NB4 (cell line): ENCODE measurements at regions not wholly inside any gene's neighbourhood (a gene's known extent, or its start where the extent isn't known, plus 50 kb on each side); places are given as distances from the start of the nearest gene placed in this dataset.

ENCODE experiments used
- CTCF ChIP-seq: IDR thresholded peaks from one replicate; pipeline ENCODE4 v1.5.1; 2012; ENCODE audit warnings: low read depth, low read length
- MAX ChIP-seq: IDR thresholded peaks from 2 replicates; pipeline ENCODE4 v1.6.1; 2011; ENCODE audit warnings: low read depth, low read length
- POLR2A ChIP-seq: IDR thresholded peaks from 2 replicates; pipeline ENCODE4 v1.6.1; 2011; ENCODE audit warnings: mild to moderate bottlenecking; ENCODE audit not compliant: insufficient read length; ENCODE audit errors: extremely low read depth

GRCh38 chr1:232196042-232196441 is 433.9 kb downstream of the SIPA1L2 start:
- TF ChIP-seq POLR2A = no peak
- no peak for TF ChIP-seq CTCF
- no peak for TF ChIP-seq MAX
